H1 (cell line): ENCODE measurements at regions not wholly inside any gene's neighbourhood (a gene's known extent, or its start where the extent isn't known, plus 50 kb on each side); places are given as distances from the start of the nearest gene placed in this dataset.

Experiments used
- CBX8 ChIP-seq: fragments of 300-800, 300-1000 bp; sonication (generic); IDR thresholded peaks from 2 replicates; pipeline ENCODE4 v1.7.1; 2016; ENCODE audit warnings: low read depth, low read length, borderline replicate concordance
- CTCF ChIP-seq, 3 experiments: IDR thresholded peaks; 1 replicate in 2 of 3; 2 replicates in 1 of 3; pipeline versions ENCODE4 v1.5.1 to v1.6.1; 2011; ENCODE audit warnings: low read length in 3 of 3, mild to moderate bottlenecking in 3 of 3, inconsistent platforms in 2 of 3, low read depth in 1 of 3, moderate library complexity in 1 of 3; ENCODE audit not compliant: insufficient read depth in 1 of 3; ENCODE audit errors: control extremely low read depth in 1 of 3
- EZH2 ChIP-seq: fragments of 200-600 bp; sonication (generic); IDR thresholded peaks from 2 replicates; pipeline ENCODE4 v1.7.1; 2012; ENCODE audit warnings: low read depth, mild to moderate bottlenecking, moderate library complexity, low read length, inconsistent platforms; ENCODE audit not compliant: severe bottlenecking
- KDM1A ChIP-seq: fragments of 200-600, 300-600 bp; sonication (generic); IDR thresholded peaks from 2 replicates; pipeline ENCODE4 v1.7.1; 2016; ENCODE audit warnings: mild to moderate bottlenecking, low read length, borderline replicate concordance
- POLR2A ChIP-seq, 2 experiments: IDR thresholded peaks; 1 replicate in 1 of 2; 2 replicates in 1 of 2; pipeline ENCODE4 v1.6.1; 2011; ENCODE audit warnings: low read depth in 2 of 2, low read length in 2 of 2, mild to moderate bottlenecking in 2 of 2; ENCODE audit errors: control extremely low read depth in 1 of 2
- POLR2AphosphoS5 ChIP-seq: IDR thresholded peaks from 2 replicates; pipeline ENCODE4 v1.6.1; 2011; ENCODE audit warnings: low read depth, low read length
- YY1 ChIP-seq: IDR thresholded peaks from 2 replicates; pipeline ENCODE4 v1.6.1; 2011; ENCODE audit warnings: low read depth, mild to moderate bottlenecking, low read length

GRCh38 chr14:101359221-101360053 lies 201.9 kb upstream of the DIO3 start:
- TF ChIP-seq CTCF (IDR thresholded peaks at IDR 0.05; ENCODE audit: control extremely low read depth in 1 of 3, insufficient read depth in 1 of 3, low read depth in 1 of 3, low read length in 3 of 3) (no peak), POLR2A (IDR thresholded peaks at IDR 0.05; ENCODE audit: control extremely low read depth in 1 of 2, low read depth in 2 of 2, low read length in 2 of 2) (no peak), YY1 (no peak), EZH2 (no peak), KDM1A (no peak), POLR2AphosphoS5 (no peak), CBX8 (no peak)
